ENCODE measurements at regions not wholly inside any gene's neighbourhood (a gene's known extent, or its start where the extent isn't known, plus 50 kb on each side); places are given as distances from the start of the nearest gene placed in this dataset.

DNA sequence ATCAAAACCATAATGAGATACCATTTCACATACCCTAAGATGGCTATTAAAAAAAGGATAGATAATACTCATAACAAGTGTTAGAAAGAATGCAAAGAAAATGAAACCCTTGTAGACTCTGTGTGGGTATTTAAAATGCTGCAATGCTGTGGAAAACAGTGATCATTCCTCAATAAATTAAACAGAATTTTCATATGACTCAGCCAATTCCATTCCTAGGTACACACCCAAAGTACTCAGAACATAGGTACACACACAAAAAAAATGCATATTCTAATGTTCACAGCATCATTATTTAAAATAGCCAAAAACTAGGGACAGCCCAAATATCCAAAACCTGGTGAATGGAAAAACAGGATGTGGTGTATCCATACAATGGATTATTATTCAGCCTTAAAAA is 502.3 kb downstream of the KCNJ3 start:
- no peaks in the 10 kb centered on the region for H3K9me3 ChIP-seq (ENCODE audit: low read length)
- TF ChIP-seq CTCF (conservative IDR thresholded peaks at IDR 0.05; ENCODE audit: low read depth, low read length) (no peak), EZH2 (IDR thresholded peaks at IDR 0.05; ENCODE audit: low read length, unreplicated experiment) (no peak), EZH2phosphoT487 (IDR thresholded peaks at IDR 0.05; ENCODE audit: borderline replicate concordance, low read length) (no peak)
- no peaks in the 10 kb centered on the region for H3K36me3 ChIP-seq (ENCODE audit: low read depth, low read length)
- H4K20me1 ChIP-seq (ENCODE audit: low read length) = no peaks in the 10 kb centered on the region
- ATAC-seq (no peak), DNase-seq (no peak)
- no peaks in the 10 kb centered on the region for H3K4me1 ChIP-seq (ENCODE audit: insufficient read depth, low read length)
- no peaks in the 10 kb centered on the region for H3K9me2 ChIP-seq (replicated peaks; ENCODE audit: low read length)
- no peaks in the 10 kb centered on the region for H3F3A ChIP-seq (ENCODE audit: low read length, unreplicated experiment)
- no peak overlapping the region for H3K4me2 ChIP-seq (ENCODE audit: low read length)
- BruUV-seq (replicated peaks) = no TSS peak
- H3K79me2 ChIP-seq (ENCODE audit: low read length) = no peaks in the 10 kb centered on the region
- no peak overlapping the region for H2AFZ ChIP-seq (ENCODE audit: low read length)
- no peak overlapping the region for H3K4me3 ChIP-seq (ENCODE audit: low read length)
- H3K27me3 ChIP-seq (ENCODE audit: low read length) = no peaks in the 10 kb centered on the region
- POLR2A ChIA-PET (ENCODE audit: unreplicated experiment) = no interaction called here
- H3K27ac ChIP-seq (ENCODE audit: low read length) = no peak overlapping the region
- H3K9ac ChIP-seq (ENCODE audit: low read length) = no peak overlapping the region
- intact Hi-C loops (cut with micrococcal nuclease) = no loop called here
- CTCF ChIA-PET = no interaction called here

GRCh38 chr2:155190342-155190741 is 491.8 kb downstream of the KCNJ3 start:
- no peak overlapping the region for H3K4me2 ChIP-seq (ENCODE audit: low read length)
- POLR2A ChIA-PET (ENCODE audit: unreplicated experiment) = no interaction called here

GRCh38 chr2:155178921-155179320 is 480.4 kb downstream of the KCNJ3 start:
- H3K9me3 ChIP-seq (ENCODE audit: low read length) = no peaks in the 10 kb centered on the region
- DNase-seq = no peak
- no peak overlapping the region for H3K4me2 ChIP-seq (ENCODE audit: low read length)
- H3K27ac ChIP-seq (ENCODE audit: low read length) = no peak overlapping the region
- H3K36me3 ChIP-seq (ENCODE audit: low read depth, low read length) = no peaks in the 10 kb centered on the region
- H3F3A ChIP-seq (ENCODE audit: low read length, unreplicated experiment) = no peaks in the 10 kb centered on the region
- POLR2A ChIA-PET (ENCODE audit: unreplicated experiment) = no interaction called here
- no peaks in the 10 kb centered on the region for H4K20me1 ChIP-seq (ENCODE audit: low read length)
- no peaks in the 10 kb centered on the region for H3K27me3 ChIP-seq (ENCODE audit: low read length)
- no peak overlapping the region for H2AFZ ChIP-seq (ENCODE audit: low read length)
- no peaks in the 10 kb centered on the region for H3K9me2 ChIP-seq (replicated peaks; ENCODE audit: low read length)
- TF ChIP-seq EZH2phosphoT487 (IDR thresholded peaks at IDR 0.05; ENCODE audit: borderline replicate concordance, low read length) = no peak
- H3K9ac ChIP-seq (ENCODE audit: low read length) = no peak overlapping the region
- CTCF ChIA-PET = no interaction called here
- no peak for ATAC-seq
- H3K4me3 ChIP-seq (ENCODE audit: low read length) = no peak overlapping the region
- H3K79me2 ChIP-seq (ENCODE audit: low read length) = no peaks in the 10 kb centered on the region
- H3K4me1 ChIP-seq (ENCODE audit: insufficient read depth, low read length) = no peaks in the 10 kb centered on the region
- intact Hi-C loops (cut with micrococcal nuclease) = no loop called here
- no TSS peak for BruUV-seq (replicated peaks)

More at GRCh38 chr2:155190342-155190741, 491.8 kb downstream of the KCNJ3 start:
- ATAC-seq (no peak), DNase-seq (no peak)
- no peaks in the 10 kb centered on the region for H4K20me1 ChIP-seq (ENCODE audit: low read length)
- no peak overlapping the region for H3K9ac ChIP-seq (ENCODE audit: low read length)
- CTCF ChIA-PET = no interaction called here
- H3K9me3 ChIP-seq (ENCODE audit: low read length) = no peaks in the 10 kb centered on the region
- H3K27ac ChIP-seq (ENCODE audit: low read length) = no peak overlapping the region
- H3K4me3 ChIP-seq (ENCODE audit: low read length) = no peak overlapping the region
- H3K27me3 ChIP-seq (ENCODE audit: low read length) = no peaks in the 10 kb centered on the region
- H3K36me3 ChIP-seq (ENCODE audit: low read depth, low read length) = no peaks in the 10 kb centered on the region
- TF ChIP-seq EZH2phosphoT487 (IDR thresholded peaks at IDR 0.05; ENCODE audit: borderline replicate concordance, low read length) (no peak), CTCF (conservative IDR thresholded peaks at IDR 0.05; ENCODE audit: low read depth, low read length) (no peak), EZH2 (IDR thresholded peaks at IDR 0.05; ENCODE audit: low read length, unreplicated experiment) (no peak)
- H2AFZ ChIP-seq (ENCODE audit: low read length) = no peak overlapping the region
- H3K79me2 ChIP-seq (ENCODE audit: low read length) = no peaks in the 10 kb centered on the region
- no peaks in the 10 kb centered on the region for H3F3A ChIP-seq (ENCODE audit: low read length, unreplicated experiment)
- no TSS peak for BruUV-seq (replicated peaks)
- H3K9me2 ChIP-seq (replicated peaks; ENCODE audit: low read length) = no peaks in the 10 kb centered on the region
- H3K4me1 ChIP-seq (ENCODE audit: insufficient read depth, low read length) = no peaks in the 10 kb centered on the region
- intact Hi-C loops (cut with micrococcal nuclease) = no loop called here
